Pancreas (tissue), 10 donors: ENCODE measurements at regions not wholly inside any gene's neighbourhood (a gene's known extent, or its start where the extent isn't known, plus 50 kb on each side); places are given as distances from the start of the nearest gene placed in this dataset.
A peak's percentile ranks its signal among the peaks of the same experiment; 100 is the strongest.

Experiments
- ATAC-seq, 4 donors: fragments of 200-7000 bp; cut with Tn5 transposase; one replicate each; pipeline versions ENCODE4 v1.8.0 to v1.9.1; 2020; ENCODE audit warnings: mild to moderate bottlenecking in 4 of 4, moderate library complexity in 4 of 4
- DNase-seq, 6 donors: peaks; one replicate each; pipeline ENCODE4 v3.0.0-alpha.2; 2020
- FAIRE-seq: peaks from 2 replicates; lab custom pipeline; 2012; peaks lifted over from hg19 to GRCh38; lab: Jason Lieb, UNC
- H3K27ac ChIP-seq, 4 donors: fragments of 200-600 bp; sonication (generic); 1 replicate in 3 of 4; 2 replicates in 1 of 4; pipeline versions ENCODE4 v1.5.0 to v1.8.0; 2020
- H3K27me3 ChIP-seq, 4 donors: fragments of 200-600 bp; one replicate each; pipeline ENCODE4 v1.8.0; 2021
- H3K36me3 ChIP-seq, 3 donors: fragments of 200-600 bp; sonication (generic) in 1 of 3; one replicate each; pipeline versions ENCODE4 v1.5.0 to v1.8.0; 2020 to 2021
- H3K4me1 ChIP-seq, 3 donors: fragments of 200-600 bp; one replicate each; pipeline ENCODE4 v1.8.0; 2021
- H3K4me3 ChIP-seq, 4 donors: fragments of 200-600 bp; sonication (generic) in 2 of 4; one replicate each; pipeline versions ENCODE4 v1.5.0 to v1.8.0; 2020 to 2021
- H3K9me3 ChIP-seq, 4 donors: fragments of 200-600 bp; one replicate each; pipeline ENCODE4 v1.8.0; 2021
- CTCF ChIP-seq, 4 donors: fragments of 200-600 bp; sonication (generic) in 3 of 4; IDR thresholded peaks; one replicate each; pipeline versions ENCODE4 v1.5.0 to v1.8.0; 2021; ENCODE audit warnings: antibody characterized with exemption in 4 of 4
- WGBS, 2 donors: extraction: QIAGEN DNeasy Blood & Tissue Kit; methylation state at CpG; one replicate each; pipeline ENCODE4 v1.1.7; 2013; 5-methylcytosine and 5-hydroxymethylcytosine counted together
- intact Hi-C, 3 donors: fragments of 100-400 bp; cut with DNase I; formaldehyde crosslinking; loops; one replicate each; pipeline versions ENCODE4 v1.11.1 to v1.14.2; 2022
- donor health status: healthy with polysubstance abuse.
- donor health status: DM: no; HTN: no; CAD: no; lungs with moderate emphysema.
- donor health status: DM: no; HTN: no; CAD: no.
- donor health status: control.
- donor health status: control.
- donor health status: Bipolar disorder and iron deficiency.
- donor health status: DM: yes; HTN: yes; CAD: no.
- donor health status: DM: no; HTN: no; CAD: no.
- donor health status: DM: no; HTN: no; CAD: no.
- donor health status: DM: yes; HTN: yes; CAD: no.

GRCh38 chr4:13783800-13784411 is 156.4 kb upstream of the BOD1L1 start:
- intact Hi-C loops, result no loop called here
- ATAC-seq (peak in 1 of 4 donors; percentile 54), FAIRE-seq (no peak), DNase-seq (no peak)
- no peaks in the 10 kb centered on the region for H3K9me3 ChIP-seq
- no peaks in the 10 kb centered on the region for H3K27me3 ChIP-seq
- H3K36me3 ChIP-seq, result no peaks in the 10 kb centered on the region
- 44 to 46% methylated on average over 8 of the region's 8 CpGs for WGBS, 2 donors
- no peaks in the 10 kb centered on the region for H3K4me1 ChIP-seq
- H3K4me3 ChIP-seq, result no peak overlapping the region
- TF ChIP-seq CTCF (IDR thresholded peaks at IDR 0.05), result no peak
- H3K27ac ChIP-seq, result no peak overlapping the region

GRCh38 chr4:13793020-13793710 is 165.6 kb upstream of the BOD1L1 start:
- Histone ChIP-seq H3K9me3 (no peaks in the 10 kb centered on the region), H3K27ac (no peak overlapping the region), H3K4me1 (no peaks in the 10 kb centered on the region), H3K4me3 (no peak overlapping the region), H3K36me3 (no peaks in the 10 kb centered on the region), H3K27me3 (peaks cover 0 to 7% (median 0%) of the 10 kb centered on the region in 4 donors)
- no peak for TF ChIP-seq CTCF (IDR thresholded peaks at IDR 0.05)
- FAIRE-seq (no peak), ATAC-seq (no peak), DNase-seq (no peak)
- 37 to 53% methylated on average over 5 of the region's 5 CpGs for WGBS, 2 donors
- intact Hi-C loops, result no loop called here

- Histone ChIP-seq H3K27me3 (peaks cover 0 to 7% (median 0%) of the 10 kb centered on the region in 4 donors), H3K27ac (no peak overlapping the region), H3K4me3 (no peak overlapping the region), H3K36me3 (no peaks in the 10 kb centered on the region), H3K9me3 (no peaks in the 10 kb centered on the region), H3K4me1 (no peaks in the 10 kb centered on the region)
- DNase-seq, result no peak
- 58 to 63% methylated on average over 2 of the region's 2 CpGs for WGBS, 2 donors
- TF ChIP-seq CTCF (IDR thresholded peaks at IDR 0.05), result no peak
- intact Hi-C loops, result no loop called here
- no peak for ATAC-seq
- no peak for FAIRE-seq
Observed at GRCh38 chr4:13794819-13795565, 167.5 kb upstream of the BOD1L1 start.

- TF ChIP-seq CTCF (IDR thresholded peaks at IDR 0.05), result no peak
- H3K4me3 ChIP-seq, result no peak overlapping the region
- intact Hi-C loops, result no loop called here
- H3K36me3 ChIP-seq, result no peaks in the 10 kb centered on the region
- H3K27me3 ChIP-seq, result peaks cover 0 to under 1% (median 0%) of the 10 kb centered on the region in 4 donors
- no peak overlapping the region for H3K27ac ChIP-seq
- no peak for DNase-seq
- FAIRE-seq, result no peak
- no peak for ATAC-seq
- no peaks in the 10 kb centered on the region for H3K4me1 ChIP-seq
- 73% methylated on average over 7 of the region's 7 CpGs for WGBS, 2 donors
- no peaks in the 10 kb centered on the region for H3K9me3 ChIP-seq
Observed at GRCh38 chr4:13797061-13797460, 169.5 kb upstream of the BOD1L1 start.
